Lung (tissue), 11 donors: ENCODE measurements at regions not wholly inside any gene's neighbourhood (a gene's known extent, or its start where the extent isn't known, plus 50 kb on each side); places are given as distances from the start of the nearest gene placed in this dataset.

Experiments used
- ATAC-seq: fragments of 200-7000 bp; cut with Tn5 transposase; one replicate; pipeline ENCODE4 v1.9.1; 2020; ENCODE audit warnings: moderate number of reproducible peaks; ENCODE audit not compliant: insufficient read depth, low FRiP score
- DNase-seq, 3 donors: peaks; one replicate each; pipeline ENCODE4 v3.0.0-alpha.2; 2013 to 2017
- H3K27ac ChIP-seq, 2 donors: one replicate each; pipeline ENCODE4 v1.5.1; 2013; ENCODE audit warnings: mild to moderate bottlenecking in 2 of 2, moderate library complexity in 2 of 2, control low read depth in 1 of 2, inconsistent platforms in 1 of 2, low read depth in 1 of 2, low read length in 1 of 2
- H3K27me3 ChIP-seq, 3 donors: one replicate each; pipeline ENCODE4 v1.5.1; 2013; ENCODE audit warnings: low read length in 2 of 3; ENCODE audit not compliant: control insufficient read depth in 3 of 3, insufficient read depth in 3 of 3
- H3K36me3 ChIP-seq, 4 donors: one replicate each; pipeline ENCODE4 v1.5.1; 2013; ENCODE audit warnings: low read length in 4 of 4, mild to moderate bottlenecking in 1 of 4, moderate library complexity in 1 of 4; ENCODE audit not compliant: control insufficient read depth in 4 of 4, insufficient read depth in 4 of 4
- H3K4me1 ChIP-seq, 5 donors: one replicate each; pipeline ENCODE4 v1.5.1; 2013; ENCODE audit warnings: low read length in 5 of 5, mild to moderate bottlenecking in 2 of 5, moderate library complexity in 1 of 5; ENCODE audit not compliant: control insufficient read depth in 5 of 5, insufficient read depth in 5 of 5
- H3K4me3 ChIP-seq: one replicate; pipeline ENCODE4 v1.5.1; 2013; ENCODE audit warnings: mild to moderate bottlenecking, control low read depth, moderate library complexity
- H3K9ac ChIP-seq, 2 donors: one replicate each; pipeline ENCODE4 v1.5.1; 2013; ENCODE audit warnings: low read length in 2 of 2, control low read depth in 1 of 2; ENCODE audit not compliant: insufficient read depth in 1 of 2
- H3K9me3 ChIP-seq, 4 donors: one replicate each; pipeline ENCODE4 v1.5.1; 2013; ENCODE audit warnings: low read length in 3 of 4, mild to moderate bottlenecking in 1 of 4, moderate library complexity in 1 of 4; ENCODE audit not compliant: control insufficient read depth in 4 of 4, insufficient read depth in 3 of 4
- WGBS, 2 donors: extraction: QIAGEN DNeasy Blood & Tissue Kit; methylation state at CpG; one replicate each; pipeline ENCODE4 v1.1.7; 2013; 5-methylcytosine and 5-hydroxymethylcytosine counted together
- TF ChIP-seq, protein P1 (sequence below): IDR thresholded peaks from 2 replicates; pipeline ENCODE4 v1.5.1; 2012; ENCODE audit warnings: mild to moderate bottlenecking; ENCODE audit errors: control extremely low read depth, extremely low read depth
- donor health status: control.
- donor health status: control.
- donor health status: Bipolar disorder and iron deficiency.
- donor health status: healthy.
- donor health status: DM: yes; HTN: yes; CAD: no.

DNA sequence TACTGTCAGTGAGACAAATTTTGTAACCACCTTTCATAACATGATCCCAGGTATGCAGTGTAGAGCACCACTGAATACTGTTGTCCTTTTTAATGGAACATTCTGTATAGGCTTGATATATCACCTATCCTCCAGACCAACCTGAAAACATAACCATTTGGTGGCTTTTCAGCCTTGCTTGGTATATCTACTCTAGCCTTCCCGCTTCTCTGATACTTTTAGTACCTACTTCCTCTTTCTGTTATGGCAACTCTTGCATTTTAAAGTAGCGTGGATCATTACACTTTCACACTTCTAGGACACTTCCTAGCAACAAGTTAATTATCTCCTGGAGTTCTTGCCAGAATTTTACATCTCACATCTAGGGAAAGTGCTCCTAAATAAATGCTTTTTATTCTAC, 226.6 kb upstream of the ROBO1 start:
- H3K9me3 ChIP-seq, result no peaks in the 10 kb centered on the region
- 63 to 67% methylated on average over 2 of the region's 2 CpGs for WGBS, 2 donors

DNA sequence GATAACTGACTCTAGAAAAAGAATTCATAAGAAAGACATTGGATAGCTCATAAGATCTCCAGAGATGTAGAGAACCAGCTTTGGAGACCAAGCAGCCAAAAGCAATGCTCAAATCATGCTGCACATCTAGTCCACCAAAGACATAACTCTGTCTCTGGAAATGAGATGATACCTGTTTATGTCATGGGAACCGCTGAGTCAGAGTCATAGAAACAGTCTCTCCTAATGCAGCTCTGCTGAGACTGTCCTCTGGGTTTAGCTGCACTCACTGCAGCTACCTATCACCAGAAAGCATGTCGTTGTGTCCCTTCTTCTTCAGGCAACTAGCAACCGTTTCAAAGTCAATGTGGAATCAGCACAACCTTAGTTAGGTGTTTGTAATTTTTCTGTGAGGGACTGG, 218.5 kb upstream of the ROBO1 start:
- no peak overlapping the region for H3K27ac ChIP-seq
- H3K36me3 ChIP-seq, result no peaks in the 10 kb centered on the region
- no peaks in the 10 kb centered on the region for H3K27me3 ChIP-seq
- H3K4me3 ChIP-seq, result no peak overlapping the region
- WGBS, 2 donors, result 76 to 78% methylated on average over 3 of the region's 3 CpGs
- H3K4me1 ChIP-seq, result peaks cover 0 to 6% (median 0%) of the 10 kb centered on the region in 5 donors
- TF ChIP-seq, protein P1, sequence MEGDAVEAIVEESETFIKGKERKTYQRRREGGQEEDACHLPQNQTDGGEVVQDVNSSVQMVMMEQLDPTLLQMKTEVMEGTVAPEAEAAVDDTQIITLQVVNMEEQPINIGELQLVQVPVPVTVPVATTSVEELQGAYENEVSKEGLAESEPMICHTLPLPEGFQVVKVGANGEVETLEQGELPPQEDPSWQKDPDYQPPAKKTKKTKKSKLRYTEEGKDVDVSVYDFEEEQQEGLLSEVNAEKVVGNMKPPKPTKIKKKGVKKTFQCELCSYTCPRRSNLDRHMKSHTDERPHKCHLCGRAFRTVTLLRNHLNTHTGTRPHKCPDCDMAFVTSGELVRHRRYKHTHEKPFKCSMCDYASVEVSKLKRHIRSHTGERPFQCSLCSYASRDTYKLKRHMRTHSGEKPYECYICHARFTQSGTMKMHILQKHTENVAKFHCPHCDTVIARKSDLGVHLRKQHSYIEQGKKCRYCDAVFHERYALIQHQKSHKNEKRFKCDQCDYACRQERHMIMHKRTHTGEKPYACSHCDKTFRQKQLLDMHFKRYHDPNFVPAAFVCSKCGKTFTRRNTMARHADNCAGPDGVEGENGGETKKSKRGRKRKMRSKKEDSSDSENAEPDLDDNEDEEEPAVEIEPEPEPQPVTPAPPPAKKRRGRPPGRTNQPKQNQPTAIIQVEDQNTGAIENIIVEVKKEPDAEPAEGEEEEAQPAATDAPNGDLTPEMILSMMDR, result no peak
- H3K9ac ChIP-seq, result no peak overlapping the region
- H3K9me3 ChIP-seq, result no peaks in the 10 kb centered on the region
- DNase-seq (no peak), ATAC-seq (no peak)

More for the DNA sequence above, 226.6 kb upstream of the ROBO1 start:
- H3K9ac ChIP-seq, result no peak overlapping the region
- H3K27ac ChIP-seq, result no peak overlapping the region
- no peaks in the 10 kb centered on the region for H3K4me1 ChIP-seq
- H3K27me3 ChIP-seq, result no peaks in the 10 kb centered on the region
- no peaks in the 10 kb centered on the region for H3K36me3 ChIP-seq
- ATAC-seq (no peak), DNase-seq (no peak)
- TF ChIP-seq, protein P1, result no peak
- no peak overlapping the region for H3K4me3 ChIP-seq

DNA sequence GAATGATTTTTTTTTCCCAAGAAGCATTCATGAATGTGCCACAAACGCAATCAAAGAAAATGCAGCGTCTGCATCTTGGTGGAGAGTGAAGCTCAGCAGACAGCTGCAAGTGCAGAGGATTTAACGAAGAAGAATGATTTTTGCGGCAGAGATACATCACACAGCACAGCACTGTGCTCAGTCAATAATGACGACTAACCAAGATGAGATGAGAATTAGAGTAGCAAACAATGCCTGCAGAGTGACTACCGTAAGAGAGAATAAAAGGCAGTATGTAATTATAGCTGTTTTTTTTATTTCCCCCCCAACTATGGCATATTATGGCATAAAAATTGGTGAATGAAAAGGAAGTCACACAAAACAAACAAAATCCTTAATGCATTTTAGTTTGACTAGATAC, 218.0 kb upstream of the ROBO1 start:
- no peaks in the 10 kb centered on the region for H3K9me3 ChIP-seq
- H3K9ac ChIP-seq, result no peak overlapping the region
- H3K4me1 ChIP-seq, result peaks cover 0 to 6% (median 0%) of the 10 kb centered on the region in 5 donors
- no peaks in the 10 kb centered on the region for H3K36me3 ChIP-seq
- DNase-seq, result no peak
- TF ChIP-seq, protein P1, result no peak
- no peaks in the 10 kb centered on the region for H3K27me3 ChIP-seq
- no peak overlapping the region for H3K4me3 ChIP-seq
- 91 to 92% methylated on average over 6 of the region's 6 CpGs for WGBS, 2 donors
- ATAC-seq, result no peak
- H3K27ac ChIP-seq, result no peak overlapping the region

DNA sequence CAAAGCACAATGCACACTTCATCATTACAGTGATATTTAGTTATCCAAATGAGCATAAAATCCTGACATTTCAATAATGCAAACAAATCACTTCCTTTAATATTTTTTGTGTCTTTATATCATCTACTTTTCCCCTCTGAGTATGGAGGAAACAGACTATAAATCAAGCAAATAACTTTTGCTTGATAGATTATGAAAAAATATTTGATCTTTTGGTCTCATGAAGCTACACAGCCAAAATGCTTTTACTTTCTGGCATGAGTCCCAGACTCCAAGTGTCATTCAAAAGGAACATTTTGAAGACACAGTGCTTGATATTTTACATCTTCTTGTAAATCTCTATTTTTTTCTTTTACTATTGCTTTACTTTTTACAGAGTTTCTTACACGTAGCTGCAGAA, 215.3 kb upstream of the ROBO1 start:
- no peak overlapping the region for H3K4me3 ChIP-seq
- 32 to 59% methylated on average over 1 of the region's 1 CpG for WGBS, 2 donors
- peaks cover 0 to 6% (median 0%) of the 10 kb centered on the region in 5 donors for H3K4me1 ChIP-seq
- H3K9me3 ChIP-seq, result peaks cover 0 to 2% (median 0%) of the 10 kb centered on the region in 4 donors
- H3K27me3 ChIP-seq, result no peaks in the 10 kb centered on the region
- ATAC-seq, result no peak
- TF ChIP-seq, protein P1, result no peak
- no peaks in the 10 kb centered on the region for H3K36me3 ChIP-seq
- no peak overlapping the region for H3K9ac ChIP-seq
- peak; percentile 12 to 78 (median 71) for DNase-seq
- H3K27ac ChIP-seq, result no peak overlapping the region
